ENCODE measurements at regions not wholly inside any gene's neighbourhood (a gene's known extent, or its start where the extent isn't known, plus 50 kb on each side); places are given as distances from the start of the nearest gene placed in this dataset.
"Not testable (repeated sequence)": the region's sequence is repeated elsewhere in the genome, so short reads cannot be mapped to it uniquely, and the experiment has no call there.

- Mint-ChIP-seq H3K27ac (peak overlapping the region; percentile 95), H3K27me3 (no peaks in the 10 kb centered on the region), H3K4me3 (peak overlapping the region; percentile 3), H3K4me1 (peaks cover 72% of the 10 kb centered on the region), H3K9me3 (ENCODE audit: insufficient read depth) (peaks cover 2% of the 10 kb centered on the region)
- ChIA-PET POLR2A (interaction anchor here (0.7 to 1.8 kb wide), 3 partner anchors 10 to 41 kb away, joined by 4 read pairs; no protein-coding TSS in a partner anchor), CTCF (interaction anchor here (0.9 to 3.8 kb wide), 7 partner anchors 11 to 116 kb away, joined by 3 to 14 read pairs (median 3); no protein-coding TSS in a partner anchor)
- no peak for DNase-seq
- Histone ChIP-seq H3K79me2 (ENCODE audit: control insufficient read depth, insufficient read depth, low read length) (peaks cover 7% of the 10 kb centered on the region), H3K27me3 (replicated peaks in 1 of 4; ENCODE audit: control extremely low read depth in 1 of 4, control insufficient read depth in 3 of 4, insufficient read depth in 4 of 4, low read length in 3 of 4) (no peaks in the 10 kb centered on the region), H4K20me1 (ENCODE audit: control insufficient read depth, insufficient read depth, low read length, poor library complexity, severe bottlenecking) (no peaks in the 10 kb centered on the region), H3K27ac (ENCODE audit: low read length in 2 of 2) (peak overlapping the region; percentile 35 to 98), H3K9ac (ENCODE audit: low read length) (no peak overlapping the region), H3K36me3 (replicated peaks in 1 of 2; ENCODE audit: control extremely low read depth in 1 of 2, control insufficient read depth in 1 of 2, extremely low read depth in 1 of 2, insufficient read depth in 2 of 2, low read length in 1 of 2) (no peaks in the 10 kb centered on the region), H3K4me2 (replicated peaks; ENCODE audit: low read depth, low read length, poor library complexity, severe bottlenecking) (peak overlapping the region; percentile 40), H3K9me3 (ENCODE audit: control extremely low read depth in 1 of 3, control insufficient read depth in 2 of 3, insufficient read depth in 1 of 3, low read length in 2 of 3) (peaks cover 0 to 11% (median 9%) of the 10 kb centered on the region in 3 donors), H2AFZ (ENCODE audit: insufficient read depth, low read depth, low read length, poor library complexity, severe bottlenecking) (no peak overlapping the region), H3K4me1 (ENCODE audit: control insufficient read depth in 2 of 2, insufficient read depth in 2 of 2, low read length in 2 of 2) (peaks cover 56 to 71% of the 10 kb centered on the region in 2 donors), H3K4me3 (ENCODE audit: control extremely low read depth in 1 of 5, extremely low read depth in 1 of 5, insufficient read depth in 1 of 5, low read depth in 2 of 5, low read length in 4 of 5) (no peak overlapping the region)
- no CpG with 5 or more reads among the region's 2 CpGs for WGBS (ENCODE audit: insufficient coverage)
- no peak for TF ChIP-seq EZH2 (IDR thresholded peaks at IDR 0.05; ENCODE audit: borderline replicate concordance, insufficient read depth, low read depth, low read length, poor library complexity, severe bottlenecking)
- no peak for TF ChIP-seq CTCF (IDR thresholded peaks at IDR 0.05)
- intact Hi-C loops (cut with micrococcal nuclease), result loop anchor here (1.0 kb wide), 2 partner anchors 36 to 92 kb away; partner anchors contain the start of gene CD44
- ATAC-seq (ENCODE audit: low read depth), result no peak
Measured at GRCh38 chr11:35047769-35048168, 91.2 kb upstream of the CD44 start.

GRCh38 chr11:35048346-35048745 is 90.6 kb upstream of the CD44 start:
- peaks cover 56 to 71% of the 10 kb centered on the region in 2 donors for H3K4me1 ChIP-seq (ENCODE audit: control insufficient read depth in 2 of 2, insufficient read depth in 2 of 2, low read length in 2 of 2)
- Mint-ChIP-seq H3K4me3 (peak overlapping the region; percentile 3), H3K4me1 (peaks cover 70% of the 10 kb centered on the region), H3K27ac (peak overlapping the region; percentile 95)
- H3K4me3 ChIP-seq (ENCODE audit: control extremely low read depth in 1 of 5, extremely low read depth in 1 of 5, insufficient read depth in 1 of 5, low read depth in 2 of 5, low read length in 4 of 5); H3K27me3 Mint-ChIP-seq; H3K27me3 ChIP-seq (replicated peaks in 1 of 4; ENCODE audit: control extremely low read depth in 1 of 4, control insufficient read depth in 3 of 4, insufficient read depth in 4 of 4, low read length in 3 of 4); H3K9ac ChIP-seq (ENCODE audit: low read length); H3K79me2 ChIP-seq (ENCODE audit: control insufficient read depth, insufficient read depth, low read length); H3K27ac ChIP-seq (ENCODE audit: low read length in 2 of 2); DNase-seq; intact Hi-C loops (cut with micrococcal nuclease); H3K36me3 ChIP-seq (replicated peaks in 1 of 2; ENCODE audit: control extremely low read depth in 1 of 2, control insufficient read depth in 1 of 2, extremely low read depth in 1 of 2, insufficient read depth in 2 of 2, low read length in 1 of 2); H3K9me3 Mint-ChIP-seq (ENCODE audit: insufficient read depth); H2AFZ ChIP-seq (ENCODE audit: insufficient read depth, low read depth, low read length, poor library complexity, severe bottlenecking); ATAC-seq (ENCODE audit: low read depth); H4K20me1 ChIP-seq (ENCODE audit: control insufficient read depth, insufficient read depth, low read length, poor library complexity, severe bottlenecking); H3K4me2 ChIP-seq (replicated peaks; ENCODE audit: low read depth, low read length, poor library complexity, severe bottlenecking): not testable (repeated sequence)
- 41% methylated on average over 3 of the region's 3 CpGs for WGBS (ENCODE audit: insufficient coverage)
- H3K9me3 ChIP-seq (ENCODE audit: control extremely low read depth in 1 of 3, control insufficient read depth in 2 of 3, insufficient read depth in 1 of 3, low read length in 2 of 3), result peaks cover 0 to 11% (median 9%) of the 10 kb centered on the region in 3 donors
- ChIA-PET POLR2A (interaction anchor here (0.7 kb wide), 1 partner anchor 9 kb away, joined by 4 read pairs; no protein-coding TSS in a partner anchor), CTCF (interaction anchor here (0.6 to 3.8 kb wide), 2 partner anchors 11 to 115 kb away, joined by 3 to 14 read pairs; no protein-coding TSS in a partner anchor)
